ENCODE measurements at regions not wholly inside any gene's neighbourhood (a gene's known extent, or its start where the extent isn't known, plus 50 kb on each side); places are given as distances from the start of the nearest gene placed in this dataset.

GRCh38 chr6:170025935-170026750 is 264.7 kb downstream of the DLL1 start:
- peak; percentile 34 for DNase-seq

DNA sequence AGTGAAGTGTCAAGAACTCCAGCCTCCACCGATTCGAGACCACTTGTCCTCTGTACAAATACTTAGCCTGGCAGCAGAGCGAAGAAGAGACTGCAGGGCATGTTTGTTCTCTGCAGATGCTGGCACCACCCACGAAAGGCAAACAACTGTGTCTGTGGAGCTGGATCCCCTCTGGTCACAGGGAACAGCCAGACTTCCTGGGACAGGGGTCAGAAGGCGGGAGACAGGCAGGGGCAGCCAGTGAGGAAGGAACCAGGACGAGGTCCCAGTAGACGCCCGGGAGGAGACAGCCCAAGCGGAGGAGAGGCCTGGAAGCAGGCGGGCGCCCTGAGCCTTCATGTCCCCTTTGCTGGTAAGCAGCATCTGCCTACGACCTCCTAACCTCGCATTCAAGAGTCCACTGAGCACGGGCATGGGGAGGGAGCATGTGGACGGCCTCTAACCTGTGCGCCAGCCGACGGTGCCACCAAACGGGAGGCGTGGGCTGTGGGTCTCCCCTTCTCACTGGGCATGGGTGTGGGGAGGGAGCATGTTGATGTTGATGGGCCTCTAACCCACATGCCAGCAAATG is 265.5 kb downstream of the DLL1 start:
- DNase-seq: no peak

DNA sequence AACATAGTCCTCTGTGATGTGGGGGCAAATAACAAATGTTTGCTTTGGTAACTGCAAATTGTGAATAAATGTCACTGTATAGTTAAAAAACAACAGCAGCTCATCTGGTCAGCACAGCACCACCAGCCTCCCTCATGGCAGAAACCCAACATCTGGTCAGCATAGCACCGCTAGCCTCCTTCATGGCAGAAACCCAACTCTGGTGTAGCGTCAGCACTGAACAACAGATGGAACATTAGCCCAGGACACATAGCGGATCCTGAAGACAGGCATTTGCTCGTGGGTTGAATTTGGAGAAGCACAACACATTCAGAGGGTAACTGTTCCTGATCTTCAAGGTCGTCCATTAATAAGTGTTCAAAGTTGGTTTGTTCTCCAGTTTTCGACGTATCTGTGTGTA is 265.9 kb downstream of the DLL1 start:
- DNase-seq: peak; percentile 82

GRCh38 chr6:170023620-170024521 is 267.0 kb downstream of the DLL1 start:
- no peak for DNase-seq

- DNase-seq: peak; percentile 62
These were observed 267.9 kb downstream of the DLL1 start for GRCh38 chr6:170022827-170023619.

- no peak for DNase-seq
These were observed 268.6 kb downstream of the DLL1 start for GRCh38 chr6:170022291-170022722.

DNA sequence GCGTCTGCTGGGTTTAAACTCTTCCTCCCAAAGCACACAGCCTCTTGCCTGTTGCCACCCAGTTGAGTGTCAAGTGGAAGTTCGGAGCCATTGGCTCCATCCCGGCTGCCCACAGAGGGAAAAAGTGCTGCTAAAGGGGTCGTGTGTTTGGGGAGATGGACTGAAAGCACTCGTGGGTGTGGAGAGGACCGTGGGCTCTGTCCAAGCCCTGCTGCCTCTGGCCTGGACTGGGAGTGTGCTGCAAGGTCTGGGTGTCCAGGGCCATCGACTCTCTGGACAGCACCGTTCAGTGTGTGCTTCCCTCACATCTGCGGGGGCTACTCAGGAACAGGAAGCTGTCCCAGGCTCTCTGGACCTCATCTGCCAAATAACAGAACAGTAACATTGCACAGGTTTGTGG is 269.3 kb downstream of the DLL1 start:
- DNase-seq: no peak

GRCh38 chr6:170019818-170020583 is 268.6 kb downstream of the ERMARD start:
- DNase-seq: no peak

DNA sequence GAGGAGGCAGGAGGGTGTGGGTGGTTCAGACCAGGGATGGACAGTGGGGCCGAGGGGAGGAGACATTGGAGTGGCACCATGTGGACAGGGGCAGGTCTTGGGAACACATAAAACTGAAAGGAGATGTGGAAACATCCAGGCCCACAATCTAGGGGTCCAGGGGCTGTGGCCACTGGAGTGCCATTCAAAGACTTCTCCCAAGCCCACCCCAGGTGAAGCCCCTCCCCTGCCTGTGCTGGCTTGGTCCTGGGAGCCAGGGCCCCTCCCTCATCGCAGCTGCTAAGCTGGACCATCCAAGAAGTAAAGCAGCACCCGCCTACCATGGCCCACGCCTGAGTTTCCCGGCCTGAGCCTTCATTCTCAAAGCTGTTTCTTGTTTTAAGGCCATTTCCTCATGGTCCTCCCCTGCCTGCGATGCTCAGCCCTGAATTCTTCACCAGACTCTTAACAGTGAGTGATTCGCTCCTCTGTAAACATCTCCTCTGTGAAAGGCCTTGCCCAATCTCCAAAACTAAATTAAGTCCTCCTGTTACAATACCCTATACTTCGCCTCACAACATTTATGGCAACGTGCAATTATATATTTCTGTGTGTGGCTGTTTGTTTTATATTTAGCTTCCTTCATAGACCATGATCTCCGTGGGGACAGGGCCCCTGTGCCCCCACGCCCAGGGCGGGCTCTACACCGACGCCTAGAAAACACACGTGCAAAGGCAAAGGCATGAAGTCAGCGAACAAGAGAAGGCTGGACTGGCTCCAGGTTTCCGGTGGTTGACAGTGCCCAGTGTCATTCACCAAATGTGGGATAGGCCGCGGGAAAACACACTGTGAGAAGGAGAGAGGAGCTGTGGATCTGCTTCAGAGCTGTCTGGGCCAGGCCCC is 267.8 kb downstream of the ERMARD start:
- DNase-seq: peak; percentile 81

DNA sequence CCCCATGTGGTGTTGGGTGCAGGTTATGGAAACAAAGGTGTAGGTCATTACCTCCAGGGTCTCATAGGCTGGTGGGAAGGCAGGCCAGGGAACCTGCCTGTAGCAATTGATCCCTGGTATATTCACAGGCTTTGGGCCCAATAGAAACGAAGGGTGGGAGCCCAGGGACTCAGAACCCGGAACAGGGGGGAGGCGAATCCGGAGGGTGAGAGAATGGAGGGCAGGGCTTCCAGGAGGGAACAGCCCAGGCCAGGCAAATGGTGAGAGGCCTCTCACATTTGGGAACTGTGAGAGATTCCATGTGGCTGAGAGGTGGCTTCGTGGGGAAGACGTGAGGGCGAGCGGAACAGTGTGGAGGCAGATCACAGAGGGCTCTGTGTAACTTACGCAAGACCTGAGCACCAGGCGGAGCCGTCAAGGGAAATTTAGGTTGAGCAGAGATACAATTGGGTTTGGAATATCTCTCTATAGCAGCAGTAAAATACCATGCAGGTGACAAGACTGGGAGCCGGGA is 267.1 kb downstream of the ERMARD start:
- DNase-seq: no peak

DNA sequence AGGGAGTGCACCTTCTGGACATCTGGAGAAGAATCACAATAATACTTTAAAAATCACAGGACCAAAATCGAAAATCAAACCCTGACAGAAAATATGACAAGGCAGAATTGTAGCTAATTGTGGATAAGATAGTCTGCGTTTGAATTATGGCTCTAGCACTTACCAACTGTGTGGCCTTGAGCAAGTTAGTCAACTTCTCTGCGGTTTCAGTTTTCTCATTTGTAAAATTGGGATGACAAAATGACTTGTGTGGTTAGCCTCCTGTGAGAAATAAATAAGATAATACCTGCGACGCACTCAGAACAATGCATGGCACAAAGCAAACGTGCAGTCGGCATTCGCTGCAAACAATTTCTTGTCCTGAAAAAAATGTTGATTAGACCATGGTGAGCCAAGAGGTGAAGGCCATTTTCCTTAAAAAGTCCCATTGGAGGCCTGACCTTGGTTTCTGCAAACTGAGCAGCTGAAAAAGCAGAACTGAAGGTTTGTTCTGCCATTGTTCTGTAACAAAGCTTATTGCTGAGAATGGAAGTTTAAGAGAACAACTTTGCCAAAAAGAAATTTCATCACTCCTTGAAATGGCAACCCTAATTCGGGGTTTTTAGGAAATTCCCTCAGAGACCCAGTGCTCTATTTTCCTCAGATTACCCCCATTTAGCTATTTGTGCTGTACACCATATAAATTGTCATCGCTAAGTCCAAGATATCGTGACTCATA is 266.3 kb downstream of the ERMARD start:
- DNase-seq: no peak

- no peak for DNase-seq
These were observed 262.4 kb downstream of the ERMARD start for GRCh38 chr6:170013815-170014214.

- no peak for DNase-seq
These were observed 260.6 kb downstream of the ERMARD start for GRCh38 chr6:170012037-170012330.

DNA sequence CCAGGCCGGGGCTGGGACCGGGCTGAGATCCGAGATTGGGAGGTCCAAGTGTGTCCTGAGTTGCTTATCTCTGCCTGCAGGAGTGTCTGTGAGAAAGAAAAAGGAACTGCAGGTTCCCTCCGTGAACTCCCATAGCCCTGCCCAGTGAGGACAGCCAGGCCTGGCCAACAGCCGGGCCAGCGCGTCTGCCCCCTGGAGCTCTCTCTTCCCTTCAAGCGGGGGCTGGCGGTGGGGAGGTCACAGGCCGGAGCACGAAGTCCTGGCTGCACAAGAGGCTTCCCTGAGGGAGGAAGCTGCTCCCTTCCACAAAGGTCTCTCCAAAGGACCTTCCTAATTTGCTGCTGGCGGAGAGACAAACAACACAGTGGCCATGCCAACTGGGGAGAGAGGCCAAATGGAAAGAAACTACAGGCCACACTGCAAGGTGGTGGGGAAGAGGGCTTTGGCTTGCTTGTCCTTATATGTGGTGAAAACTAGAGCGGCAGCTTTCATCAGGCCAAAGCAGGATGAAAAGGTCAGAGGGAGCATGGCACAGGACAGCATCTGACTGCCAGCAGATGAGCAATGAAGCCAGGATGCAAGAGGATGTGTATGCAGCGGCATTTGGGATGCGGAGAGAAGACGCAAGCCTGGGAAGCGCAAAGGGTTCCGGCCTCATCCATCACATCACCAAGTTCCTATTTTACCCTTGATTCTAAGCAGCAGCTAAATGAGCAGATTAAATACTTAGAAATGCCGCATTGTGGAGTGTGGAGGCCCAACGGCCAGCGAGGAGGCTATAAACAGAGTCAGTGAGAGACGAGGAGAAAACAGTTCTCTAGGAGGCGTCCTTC is 260.0 kb downstream of the ERMARD start:
- DNase-seq: peak; percentile 32

DNA sequence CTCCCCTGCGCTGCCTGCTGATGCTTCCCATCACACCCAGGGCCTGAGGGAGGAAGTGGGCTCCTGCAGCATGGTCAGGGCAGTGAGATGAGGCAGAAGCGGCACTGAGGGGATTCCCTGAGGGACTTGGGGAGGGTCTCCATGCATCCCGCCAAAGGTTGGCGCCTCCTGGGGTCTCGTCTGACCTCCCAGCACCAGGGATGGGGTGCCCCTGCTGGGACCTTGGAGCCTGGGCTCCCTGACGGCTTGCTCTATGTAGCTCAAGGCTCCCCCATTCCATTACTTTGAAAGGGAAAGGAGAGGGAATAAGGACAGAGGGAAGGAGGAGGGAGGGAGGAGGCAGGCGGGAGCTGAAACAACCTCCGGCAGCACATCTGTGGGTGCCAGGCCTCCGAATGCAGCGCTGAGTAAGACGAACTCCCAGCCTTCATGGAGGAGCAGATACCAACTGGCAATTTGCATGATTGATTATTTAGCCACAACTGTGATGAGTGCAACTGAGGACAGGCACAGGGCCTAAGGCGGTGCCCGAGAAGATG is 259.3 kb downstream of the ERMARD start:
- DNase-seq: no peak

DNA sequence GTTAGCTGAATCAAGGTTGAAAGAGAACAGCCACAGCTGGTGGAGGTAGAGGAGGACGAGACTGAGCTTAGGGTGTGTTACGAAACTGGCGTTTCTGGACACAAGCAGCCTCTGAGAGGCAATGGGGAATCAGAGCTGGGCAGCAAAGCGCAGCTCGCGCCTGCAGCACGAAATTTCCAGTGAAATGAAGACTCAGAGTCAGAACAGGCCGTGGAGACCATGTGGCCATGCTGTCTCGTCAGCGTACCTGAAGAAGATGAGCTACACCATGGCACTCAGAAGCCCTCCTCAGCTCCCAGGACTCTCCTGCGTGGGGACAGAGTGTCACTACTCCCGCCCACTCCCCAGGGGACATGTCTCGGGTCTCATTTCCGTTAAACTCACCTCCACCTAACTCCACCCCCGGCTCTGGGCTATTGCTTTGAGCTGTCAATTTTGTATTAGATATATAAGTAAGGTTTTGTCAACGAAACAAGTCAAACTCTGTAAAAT is 256.9 kb downstream of the ERMARD start:
- DNase-seq: no peak

DNA sequence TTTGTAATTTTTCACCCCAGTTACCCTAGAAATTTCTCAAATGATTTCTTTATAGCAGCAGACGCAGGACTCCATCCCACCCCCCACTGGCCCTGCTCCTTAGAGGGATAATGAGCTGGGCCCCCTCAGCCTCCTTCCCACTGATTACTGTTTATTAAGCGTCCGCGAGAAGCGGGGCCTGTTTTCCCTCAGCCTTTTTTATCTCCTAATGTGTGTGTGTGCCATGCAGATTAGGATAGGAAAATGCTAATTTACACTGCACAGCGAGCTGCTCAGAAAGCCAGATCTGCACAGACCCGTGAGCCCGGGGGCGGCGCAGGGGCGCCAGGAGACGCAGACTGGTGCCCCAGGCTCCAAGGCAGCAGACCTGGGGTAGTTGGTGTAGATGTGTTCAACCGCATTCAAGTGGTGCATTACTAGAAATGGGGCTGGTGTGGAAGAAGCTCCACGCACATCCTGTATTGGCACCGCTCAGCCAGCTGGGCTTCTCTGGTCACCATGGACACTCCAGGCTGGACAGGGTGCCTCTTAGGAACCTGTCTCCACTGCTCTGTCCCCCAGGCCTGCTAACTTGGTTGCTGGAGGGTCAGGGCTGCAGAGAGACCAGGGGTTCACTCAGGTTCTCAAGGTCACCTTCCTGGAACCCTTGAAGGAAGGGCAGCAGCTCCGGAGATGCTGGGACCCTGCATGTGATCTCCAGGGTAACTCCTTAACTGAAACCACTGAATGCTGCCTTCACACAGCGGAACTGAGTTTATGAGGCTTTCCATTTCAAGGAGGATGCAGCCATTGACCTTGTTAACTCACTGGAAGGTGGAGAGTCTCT is 256.3 kb downstream of the ERMARD start:
- no peak for DNase-seq

All from left hindlimb (tissue), 1 donor.